SK-N-MC (cell line): ENCODE measurements at regions not wholly inside any gene's neighbourhood (a gene's known extent, or its start where the extent isn't known, plus 50 kb on each side); places are given as distances from the start of the nearest gene placed in this dataset.

Experiments
- EZH2 ChIP-seq: fragments of 200-600 bp; sonication (generic); IDR thresholded peaks from one replicate; pipeline ENCODE4 v1.6.1; 2017; ENCODE audit warnings: antibody characterized with exemption
- FOXP2 ChIP-seq: optimal IDR thresholded peaks from 2 replicates; pipeline ENCODE3; 2011; ENCODE audit warnings: mild to moderate bottlenecking, moderate library complexity; ENCODE audit not compliant: insufficient read depth; ENCODE audit errors: extremely low read length, control extremely low read depth
- POLR2AphosphoS5 ChIP-seq: IDR thresholded peaks from 2 replicates; pipeline ENCODE4 v1.6.1; 2012; ENCODE audit warnings: mild to moderate bottlenecking, low read depth, low read length, borderline replicate concordance

GRCh38 chr6:15916581-15916980 lies 212.3 kb upstream of the MYLIP start:
- TF ChIP-seq POLR2AphosphoS5 (no peak), EZH2 (no peak), FOXP2 (no peak)
